SKM-1 treated with dmso at 0.1 percent for 144 hours (cell line): ENCODE measurements at regions not wholly inside any gene's neighbourhood (a gene's known extent, or its start where the extent isn't known, plus 50 kb on each side); places are given as distances from the start of the nearest gene placed in this dataset.

ENCODE experiments used
- DNase-seq: peaks from one replicate; lab custom pipeline; 2025; ENCODE audit not compliant: unreplicated experiment; lab: John Stamatoyannopoulos, UW

- no peak for DNase-seq
Observed at GRCh38 chr2:45180033-45180746, 170.9 kb upstream of the SIX2 start.

- no peak for DNase-seq
Observed at GRCh38 chr2:45178854-45179253, 169.6 kb upstream of the SIX2 start.

DNA sequence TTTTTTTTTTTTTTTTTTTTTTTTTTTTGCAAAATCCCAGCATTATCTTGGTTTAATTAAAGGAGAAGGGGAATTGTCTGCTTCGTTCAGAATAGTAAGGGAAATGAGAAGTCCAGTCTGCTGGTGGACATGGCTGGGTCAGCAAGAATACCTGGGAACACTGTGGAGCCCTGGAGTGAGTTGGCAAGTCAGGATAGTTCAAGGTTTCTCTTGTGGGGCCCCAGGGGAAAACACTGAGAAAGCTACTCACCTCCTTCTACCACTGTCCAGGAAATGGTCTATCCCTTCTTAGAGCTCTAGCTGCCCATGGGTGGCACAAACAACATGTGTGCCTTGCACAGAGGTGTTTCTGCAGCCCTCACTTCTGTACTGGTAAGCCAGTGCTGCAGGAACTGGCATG is 169.1 kb upstream of the SIX2 start:
- DNase-seq = no peak

DNA sequence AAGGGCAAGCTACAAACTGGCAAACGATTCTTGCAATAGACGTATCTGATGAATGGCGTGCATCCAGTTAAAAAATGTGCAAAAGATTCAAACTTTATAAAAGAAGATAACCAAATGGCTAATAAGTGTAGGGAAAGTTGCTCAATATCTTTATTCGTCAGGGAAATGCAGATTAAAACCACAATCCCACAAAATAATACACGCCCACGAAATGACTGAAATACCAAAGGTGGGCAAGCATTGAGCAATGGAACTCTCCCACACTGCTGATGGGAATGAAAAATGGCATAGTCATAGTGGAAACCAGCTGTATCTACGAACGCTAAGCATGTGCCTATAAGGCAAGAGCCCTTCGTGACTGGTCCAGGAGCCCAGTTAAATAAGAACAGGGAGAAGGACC is 168.6 kb upstream of the SIX2 start:
- DNase-seq = no peak

DNA sequence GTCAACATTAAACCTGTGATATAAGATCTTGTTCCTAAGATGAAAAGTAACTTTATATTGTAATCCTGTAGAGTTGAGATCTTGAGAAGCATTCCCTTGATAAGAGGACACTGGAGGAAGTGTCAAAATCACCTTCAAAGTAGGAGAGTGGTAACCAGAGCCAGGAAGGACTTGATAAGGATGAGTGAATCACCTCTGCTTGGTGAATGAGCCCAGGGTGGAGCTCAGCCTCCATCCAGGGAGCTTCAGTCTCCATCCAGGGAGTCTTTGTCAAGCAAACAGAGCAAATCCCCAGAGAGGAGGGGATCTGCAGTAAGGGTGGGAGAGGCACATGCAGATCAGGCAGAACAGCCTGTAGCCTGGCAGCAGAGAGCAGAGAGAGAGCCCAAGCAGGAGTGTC is 167.1 kb upstream of the SIX2 start:
- DNase-seq = no peak

GRCh38 chr2:45173513-45173912 is 164.3 kb upstream of the SIX2 start:
- no peak for DNase-seq

- DNase-seq = no peak
Observed at GRCh38 chr2:45172760-45173392, 163.6 kb upstream of the SIX2 start.

GRCh38 chr2:45172142-45172541 is 162.9 kb upstream of the SIX2 start:
- DNase-seq = no peak

DNA sequence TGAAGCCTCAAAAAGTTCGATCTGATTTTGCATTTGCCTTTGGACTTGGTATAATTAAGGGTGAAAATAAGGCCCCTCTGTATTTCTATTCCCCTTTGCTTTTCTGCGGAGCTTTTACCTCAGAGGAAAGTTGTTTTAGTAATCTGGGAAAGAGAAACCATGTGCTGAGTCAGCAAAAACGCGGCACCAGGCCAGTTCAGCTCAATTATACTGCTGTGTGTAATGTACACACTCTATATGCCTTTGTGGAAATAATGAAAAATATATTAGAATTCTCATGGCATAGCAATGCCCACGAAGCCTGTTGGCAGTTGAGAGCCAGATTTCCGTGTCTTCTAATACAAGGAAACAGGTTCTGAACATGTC is 161.9 kb upstream of the SIX2 start:
- DNase-seq = no peak

DNA sequence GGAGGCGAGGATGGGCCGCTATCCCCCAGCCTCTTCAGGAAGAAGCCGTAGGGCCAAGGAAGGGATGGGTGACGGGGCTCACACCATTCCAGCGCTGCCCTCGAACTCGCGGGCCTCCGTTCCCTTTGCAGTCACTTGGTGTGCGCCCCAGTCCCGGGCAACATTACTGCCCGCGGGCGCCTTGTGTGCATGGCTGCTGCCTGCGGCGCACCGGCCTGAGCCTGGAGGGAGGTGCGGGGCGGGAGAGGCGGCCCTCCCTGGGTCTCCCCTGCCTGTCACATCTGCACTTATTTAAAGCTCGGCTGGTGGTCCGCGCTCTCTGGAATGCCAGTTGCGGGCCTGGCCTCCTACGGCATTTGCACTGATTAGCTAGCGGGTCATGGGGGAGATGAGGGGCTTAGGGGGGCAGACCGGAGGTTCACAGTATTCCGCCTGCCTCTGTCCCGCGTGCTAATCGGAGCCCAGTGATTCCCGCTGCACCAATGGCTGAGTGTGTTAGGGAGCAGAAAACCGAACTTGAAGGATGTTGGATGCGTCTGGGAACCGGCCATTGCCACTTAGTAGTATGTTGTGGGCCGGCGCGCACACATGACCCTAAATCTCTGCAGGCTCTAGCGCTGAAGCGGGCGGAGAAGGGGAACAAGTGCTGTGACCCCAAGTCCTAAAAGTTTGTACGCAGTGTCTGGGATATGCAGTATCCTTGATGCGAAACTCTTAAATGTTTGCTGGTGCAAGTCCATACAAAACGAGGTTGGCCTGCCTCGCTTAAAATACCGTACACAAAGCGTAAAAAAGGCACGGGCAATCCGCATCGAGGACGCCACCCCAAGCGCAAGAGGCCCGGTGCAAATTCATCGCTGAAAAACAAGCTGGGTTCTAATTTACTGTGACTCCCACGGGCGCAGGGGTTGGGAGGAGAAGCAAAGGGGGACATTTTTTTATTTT is 161.2 kb upstream of the SIX2 start:
- no peak for DNase-seq

DNA sequence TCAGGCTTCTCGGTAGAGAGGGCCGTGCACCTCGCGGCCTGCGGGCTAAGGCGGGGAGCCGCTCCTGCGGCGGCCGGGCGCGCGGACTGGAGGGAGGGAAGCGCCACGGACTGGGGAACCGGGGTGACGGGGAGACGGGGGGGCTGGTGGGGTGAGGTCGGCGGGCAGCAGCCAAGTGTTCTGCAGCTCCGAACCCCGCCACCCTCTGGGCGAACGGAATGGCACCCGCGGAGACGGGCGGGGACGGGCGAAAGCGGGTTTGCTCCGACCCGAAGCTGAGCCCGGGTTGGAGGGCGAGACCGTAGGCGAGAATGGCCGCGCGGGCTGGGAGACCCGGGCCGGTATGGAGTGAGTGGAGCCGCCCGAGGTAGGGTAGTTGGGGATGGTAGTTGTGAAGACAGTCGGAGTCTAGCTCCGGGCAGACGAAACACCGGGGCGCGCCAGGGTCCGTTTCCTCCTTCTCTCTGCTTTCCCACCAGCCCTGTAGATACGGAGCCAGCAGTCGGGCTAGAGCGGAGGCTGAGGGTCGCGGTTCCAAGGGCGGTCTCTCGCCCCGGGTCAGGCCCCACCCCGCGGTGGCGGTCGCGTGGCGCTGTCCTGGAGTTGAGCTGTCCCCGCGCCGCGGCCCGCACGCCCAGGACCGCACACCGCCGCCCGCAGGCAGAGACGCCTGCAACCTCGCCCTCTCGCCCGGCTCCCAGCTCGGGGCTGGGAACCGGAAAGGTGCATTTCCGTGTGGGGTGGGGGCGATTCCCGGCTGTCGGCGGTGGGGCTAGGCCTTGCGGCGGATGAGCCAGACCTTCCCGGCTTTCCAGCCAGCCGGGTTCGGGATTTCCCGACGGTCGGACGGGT is 160.3 kb upstream of the SIX2 start:
- DNase-seq = no peak

DNA sequence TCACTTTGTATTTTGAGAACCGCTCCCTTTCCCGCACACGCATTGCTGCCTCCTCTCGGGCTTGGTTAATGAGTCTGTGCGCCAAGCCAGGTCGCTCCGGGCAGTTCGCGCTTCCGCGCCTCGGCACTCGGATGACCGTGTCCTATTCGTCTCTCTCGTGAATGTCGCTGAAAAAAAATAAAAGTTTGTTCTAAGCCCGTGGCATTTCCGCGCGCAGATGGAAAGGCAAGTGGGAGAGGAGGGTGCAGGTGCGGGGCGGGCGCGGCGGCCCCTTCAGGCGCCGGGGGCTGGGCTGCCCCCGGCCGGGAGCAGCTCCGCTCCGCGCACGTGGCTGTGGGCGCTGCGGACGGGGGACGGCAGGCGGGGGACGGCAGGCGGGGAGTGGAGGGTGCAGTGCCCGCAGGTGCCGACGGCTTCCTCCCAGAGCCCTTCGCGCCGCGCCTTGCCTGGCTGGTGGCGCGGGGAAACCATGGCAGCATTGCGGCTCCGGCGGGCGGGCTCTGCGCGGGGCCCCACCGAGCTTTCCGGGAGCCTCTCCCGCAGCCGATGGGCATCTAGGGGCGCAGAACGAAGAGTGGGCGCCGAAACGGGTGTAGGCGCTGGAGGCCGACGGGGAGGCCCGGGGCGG is 159.6 kb upstream of the SIX2 start:
- DNase-seq = no peak

DNA sequence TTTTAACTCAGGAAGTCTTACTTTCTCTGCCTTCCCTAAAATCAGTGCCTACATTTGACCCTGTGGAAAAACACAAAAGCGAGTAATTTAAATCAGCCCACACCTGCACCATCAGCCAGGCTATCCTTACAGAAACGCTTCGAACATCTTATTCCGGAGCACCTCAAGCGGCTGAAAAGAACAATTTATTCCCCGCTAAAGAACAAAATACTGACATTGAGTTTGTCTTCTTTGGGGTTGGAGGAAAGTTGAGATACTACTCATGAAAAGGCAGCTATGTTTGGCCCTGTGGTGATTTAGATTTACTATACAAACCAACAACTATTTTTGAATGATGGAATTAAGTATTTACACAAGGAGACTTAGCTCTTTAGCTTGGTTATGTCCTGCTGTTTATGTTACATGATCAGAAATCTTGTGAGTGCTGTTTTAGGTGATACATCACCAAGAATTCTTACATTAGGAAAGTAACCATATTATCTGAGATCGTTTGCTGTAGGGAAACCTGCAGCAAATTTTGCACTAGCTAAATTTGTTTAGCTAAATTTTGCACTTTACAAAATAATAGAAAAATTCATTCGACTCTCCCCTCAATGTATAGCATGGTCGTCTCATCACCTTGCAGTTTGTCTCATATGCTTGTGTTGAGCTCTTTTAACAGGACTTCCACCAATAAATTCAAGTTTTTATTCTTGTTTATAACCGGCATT is 158.8 kb upstream of the SIX2 start:
- no peak for DNase-seq

DNA sequence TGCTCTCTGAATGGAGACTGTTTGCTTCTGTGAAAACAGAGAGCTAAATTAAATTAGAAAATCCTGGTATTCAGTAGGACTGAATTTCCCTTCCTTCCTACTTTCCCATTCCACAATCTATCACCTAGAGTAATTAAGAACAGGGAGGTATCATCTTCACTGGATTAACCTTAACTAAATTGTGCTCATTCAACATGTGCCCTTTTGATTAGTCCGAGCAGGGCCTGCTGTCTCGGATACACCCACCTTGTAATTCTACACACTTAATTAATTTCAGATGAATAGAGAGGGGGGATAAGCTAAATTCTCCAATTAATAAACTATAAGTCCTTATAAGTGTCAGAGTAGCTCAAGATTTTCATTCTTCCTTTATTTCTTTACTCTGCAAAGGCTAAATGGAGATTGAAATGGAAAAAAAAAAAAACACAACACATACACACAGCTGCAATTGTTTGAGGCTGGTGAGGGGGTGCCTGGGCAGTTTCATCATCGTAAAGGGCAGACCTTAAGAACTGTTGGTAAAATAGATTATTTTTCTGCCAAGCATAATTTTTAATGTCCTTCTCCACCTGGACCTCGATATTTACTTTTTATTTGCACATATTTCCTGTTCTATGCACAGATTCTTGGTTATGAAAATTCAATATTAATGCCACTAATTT is 157.1 kb upstream of the SIX2 start:
- no peak for DNase-seq

GRCh38 chr2:45162711-45163110 is 153.5 kb upstream of the SIX2 start:
- DNase-seq = no peak

DNA sequence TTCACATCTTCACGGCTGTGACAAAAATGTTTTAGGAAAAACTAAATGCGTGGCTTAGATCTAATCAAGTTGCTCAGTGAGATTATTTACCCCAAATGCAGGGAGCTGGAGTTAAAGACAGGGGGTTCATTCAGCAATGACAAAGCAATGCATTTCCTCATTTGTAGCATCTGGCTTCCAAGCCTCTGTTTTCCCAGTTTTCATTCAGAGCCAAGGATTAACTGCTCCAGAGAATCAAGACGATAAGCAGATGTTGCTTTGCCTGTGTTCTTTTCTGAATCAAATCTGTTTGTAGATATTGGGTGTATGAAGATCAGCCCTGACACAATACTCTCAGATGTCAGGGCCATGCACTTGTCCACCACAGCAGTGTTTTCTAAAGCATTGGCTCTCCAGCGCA is 147.4 kb upstream of the SIX2 start:
- no peak for DNase-seq

DNA sequence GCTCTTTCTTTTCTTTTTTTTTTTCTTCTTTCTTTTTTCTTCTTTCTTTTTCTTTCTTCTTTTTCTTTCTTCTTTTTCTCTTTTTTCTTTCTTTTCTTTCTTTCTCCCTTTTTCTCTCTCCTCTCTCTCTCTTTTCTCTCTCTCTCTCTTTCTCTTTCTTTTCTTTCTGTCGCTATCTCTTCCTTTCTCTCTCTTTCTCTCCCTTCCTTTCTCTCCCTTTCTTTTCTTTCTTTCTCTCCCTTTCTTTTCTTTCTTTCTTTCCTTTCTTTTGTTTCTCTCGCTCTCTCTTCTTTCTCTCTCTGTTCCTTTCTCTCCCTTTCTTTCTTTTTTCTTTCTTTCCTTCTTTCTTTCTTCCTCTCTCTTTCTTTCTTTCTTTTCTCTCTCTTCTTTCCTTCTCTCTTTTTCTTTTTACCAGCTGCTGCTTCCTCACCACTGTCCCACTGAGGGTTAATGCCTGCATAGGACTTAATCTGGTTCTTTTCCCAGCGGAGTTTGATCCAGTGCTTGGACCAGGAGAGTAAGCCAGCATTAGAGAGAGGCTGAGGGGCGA is 145.4 kb upstream of the SIX2 start:
- DNase-seq = no peak

- no peak for DNase-seq
Observed at GRCh38 chr2:45154144-45154543, 144.9 kb upstream of the SIX2 start.

GRCh38 chr2:45153121-45153520 is 143.9 kb upstream of the SIX2 start:
- no peak for DNase-seq
